Activated CD4-positive, alpha-beta T cell treated with anti-CD3 and anti-CD28 coated beads for 4 hours (primary cell): ENCODE measurements at regions not wholly inside any gene's neighbourhood (a gene's known extent, or its start where the extent isn't known, plus 50 kb on each side); places are given as distances from the start of the nearest gene placed in this dataset.

Source experiments
- DNase-seq, 2 donors: peaks; one replicate each; pipeline ENCODE4 v3.0.0-alpha.2; 2020

- no peak for DNase-seq
These were observed 708.5 kb downstream of the C12orf50 start for GRCh38 chr12:87320724-87321123.

DNA sequence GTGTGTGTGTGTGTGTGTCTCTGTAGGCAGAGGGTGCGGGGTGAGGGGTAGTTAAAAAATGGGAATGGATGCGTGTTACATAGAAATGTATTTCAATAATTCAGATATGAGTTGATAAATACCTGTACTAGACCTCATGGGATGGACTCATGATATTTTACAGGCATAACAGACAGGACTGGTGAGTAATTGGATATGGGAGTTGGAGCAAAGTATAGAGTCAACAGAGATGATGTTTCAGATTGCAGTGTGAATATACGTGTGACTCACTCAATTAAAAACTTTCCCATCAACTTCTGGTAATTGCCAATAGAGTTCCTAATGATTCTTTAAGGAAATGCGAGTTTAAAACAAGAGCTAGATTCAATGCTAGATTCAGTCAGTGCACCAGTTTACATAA lies 711.9 kb downstream of the C12orf50 start:
- no peak for DNase-seq

DNA sequence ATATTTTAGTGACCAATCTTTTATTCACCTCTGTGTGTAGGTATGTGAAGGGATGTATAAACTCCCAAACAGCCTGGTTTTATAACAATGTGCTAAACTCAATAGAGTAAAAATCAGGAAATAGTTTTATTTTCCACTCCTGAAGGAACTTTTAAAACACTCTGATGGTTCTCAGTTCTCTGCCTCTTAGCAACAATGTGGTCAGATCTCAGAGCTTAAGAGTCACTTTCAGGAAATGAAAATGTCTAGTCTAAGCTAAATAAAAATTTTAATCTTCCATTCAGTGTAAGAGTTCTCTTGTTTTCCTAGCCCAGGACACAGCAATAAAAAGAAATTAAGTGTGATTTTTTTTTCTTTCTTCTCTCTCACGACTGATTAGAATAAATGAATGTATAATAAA lies 718.0 kb downstream of the C12orf50 start:
- no peak for DNase-seq

DNA sequence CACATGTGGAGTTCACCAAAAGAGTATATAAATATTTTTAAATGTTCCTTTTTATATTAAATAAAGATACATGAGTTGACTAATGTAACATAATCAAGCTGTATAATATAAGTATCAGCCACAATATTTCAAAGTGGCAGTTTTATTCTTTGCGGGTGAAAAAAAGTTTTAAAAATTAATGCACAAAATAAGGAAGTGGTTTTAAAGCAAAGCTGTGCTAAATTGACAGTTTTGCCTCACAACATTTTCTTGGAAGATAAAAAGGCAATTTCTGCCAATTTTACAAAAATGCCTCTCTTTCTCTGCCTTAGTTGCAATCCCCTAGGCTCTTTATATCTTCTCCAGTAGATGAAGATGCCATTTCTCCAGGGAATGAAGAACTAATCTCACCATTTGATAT lies 719.1 kb downstream of the C12orf50 start:
- DNase-seq, result no peak

GRCh38 chr12:87305481-87305880 lies 723.7 kb downstream of the C12orf50 start:
- no peak for DNase-seq

GRCh38 chr12:87304406-87304805 lies 724.8 kb downstream of the C12orf50 start:
- no peak for DNase-seq

GRCh38 chr12:87303396-87304012 lies 725.7 kb downstream of the C12orf50 start:
- no peak for DNase-seq

DNA sequence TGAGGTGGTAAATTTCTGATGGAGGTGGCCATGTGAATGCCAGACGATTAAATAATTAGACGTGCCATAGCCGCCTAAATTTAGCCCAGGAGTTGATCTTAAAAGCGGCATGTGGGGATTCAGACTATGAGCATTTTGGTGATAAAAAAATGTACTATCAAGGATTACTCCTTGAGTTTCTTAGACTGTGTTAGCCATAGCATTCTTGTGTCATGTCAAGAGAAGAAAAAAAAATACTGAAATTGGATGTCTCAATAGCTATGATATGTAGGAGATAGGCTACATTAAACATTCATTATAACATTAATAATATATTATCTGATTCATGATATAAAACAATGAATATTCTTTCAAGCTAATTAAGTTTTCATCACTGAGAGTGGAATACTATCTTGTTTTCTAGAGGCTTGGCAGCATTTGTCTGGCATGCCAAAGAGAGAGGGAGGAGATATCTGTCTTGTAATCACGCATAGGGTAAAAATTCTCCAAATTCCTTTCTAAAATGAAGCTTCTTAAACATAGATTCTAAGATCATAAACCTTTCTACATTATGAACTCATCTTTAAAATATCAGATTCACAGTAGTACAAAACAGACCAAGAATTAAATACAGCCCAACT lies 727.0 kb downstream of the C12orf50 start:
- DNase-seq, result no peak

DNA sequence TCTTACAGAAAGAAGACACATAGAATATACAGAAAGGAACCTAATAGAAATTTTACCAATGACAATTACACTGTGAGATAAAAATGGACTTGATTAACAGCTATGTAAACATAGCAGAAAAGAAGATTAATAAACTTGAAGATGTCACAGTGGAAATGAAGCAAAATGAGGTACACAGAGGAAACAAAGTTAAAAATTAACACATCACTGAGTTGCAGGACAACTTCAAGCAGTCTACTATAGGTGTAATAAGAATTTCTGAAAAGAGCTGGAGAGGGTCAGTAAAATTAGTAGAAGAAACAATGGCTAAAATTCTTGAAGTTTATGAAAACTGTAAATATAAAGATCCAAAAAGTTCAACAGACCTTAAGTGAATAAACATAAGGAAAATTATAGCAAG lies 738.7 kb downstream of the C12orf50 start:
- DNase-seq, result no peak

DNA sequence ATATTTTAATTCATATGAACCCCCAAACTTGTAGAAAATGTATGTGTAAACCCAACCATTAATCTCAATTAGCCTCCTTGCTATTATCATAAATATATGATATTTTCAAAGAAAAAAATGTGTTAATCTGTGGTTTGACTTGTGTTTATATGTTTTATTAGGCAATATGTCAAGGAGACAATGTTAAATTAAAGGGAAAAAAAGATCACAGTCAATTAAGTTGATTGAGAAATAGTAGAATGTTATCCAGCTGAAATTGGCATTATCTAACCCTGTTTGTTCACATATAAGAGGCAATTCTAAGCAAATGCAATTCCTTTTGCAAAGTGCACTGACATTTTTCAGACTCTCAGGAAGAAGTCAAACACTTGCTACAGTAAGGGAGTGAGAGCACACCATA lies 745.3 kb downstream of the C12orf50 start:
- DNase-seq, result no peak

- DNase-seq, result no peak
These were observed 746.1 kb downstream of the C12orf50 start for GRCh38 chr12:87283111-87283510.

DNA sequence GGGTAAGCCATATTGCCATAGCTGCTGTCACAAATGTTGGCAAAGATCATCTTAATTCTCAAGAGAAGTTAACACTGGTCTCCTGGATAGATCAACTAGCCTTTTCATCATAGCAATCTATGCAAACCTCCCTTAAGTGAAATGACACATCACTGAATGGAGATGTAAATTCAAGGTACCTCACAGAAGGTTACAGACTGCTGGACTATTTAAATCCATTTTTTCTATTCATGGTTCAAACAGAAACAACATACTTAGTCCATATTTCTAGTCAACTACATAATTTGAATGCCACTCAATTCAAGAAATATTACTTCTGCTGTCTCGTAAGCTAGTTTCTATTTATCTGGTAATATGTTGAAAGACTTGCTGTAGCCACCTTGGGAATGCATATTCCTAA lies 748.3 kb downstream of the C12orf50 start:
- DNase-seq, result no peak

GRCh38 chr12:87280356-87280755 lies 748.8 kb downstream of the C12orf50 start:
- no peak for DNase-seq

DNA sequence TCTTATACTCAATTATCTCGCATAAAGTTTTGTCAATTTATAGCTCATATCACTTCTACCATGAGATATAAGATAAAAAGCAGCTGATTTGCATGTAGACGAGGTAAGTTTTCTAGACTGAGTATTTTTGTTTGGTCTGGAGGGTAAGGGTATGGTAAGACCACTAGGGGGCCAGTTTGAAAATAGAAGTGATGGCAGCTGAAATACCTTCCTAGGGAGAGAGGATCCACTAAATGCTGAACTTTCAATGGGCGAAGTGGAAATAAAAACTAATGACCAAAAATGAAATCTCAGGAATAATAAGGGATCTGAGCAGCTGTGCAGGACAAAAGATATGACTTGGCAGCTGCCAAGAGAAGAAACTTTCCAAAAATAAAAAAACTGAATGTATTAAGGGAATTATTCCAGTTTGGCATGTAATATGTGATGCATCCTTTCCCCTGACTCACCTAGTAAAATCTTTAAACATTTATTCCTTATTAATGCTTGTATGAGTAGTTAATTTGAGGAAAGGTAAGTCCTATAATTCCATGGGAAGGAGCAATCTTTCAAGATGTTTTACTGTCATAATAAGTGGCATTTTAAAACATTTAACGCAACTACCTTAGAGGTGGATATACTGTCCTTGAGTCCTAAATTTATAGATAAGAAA lies 754.5 kb downstream of the C12orf50 start:
- no peak for DNase-seq

DNA sequence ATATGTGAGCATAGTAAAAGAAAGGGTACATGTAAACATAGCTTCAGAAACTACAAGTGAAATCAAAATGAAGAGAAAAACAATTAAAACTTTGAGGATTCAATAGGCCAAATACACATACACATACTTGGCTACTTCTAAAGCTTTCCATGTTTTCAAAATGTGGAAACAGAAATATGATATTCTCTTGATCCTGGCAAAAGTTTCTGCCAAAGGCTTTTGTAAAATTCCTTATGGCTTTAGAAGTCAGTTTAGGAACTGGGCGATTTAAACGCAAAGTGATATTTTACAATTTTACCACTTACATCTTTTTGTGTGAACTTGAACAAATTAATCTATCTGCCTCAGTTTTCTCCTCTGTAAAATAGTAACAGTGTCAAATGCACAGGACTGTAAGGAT lies 756.4 kb downstream of the C12orf50 start:
- DNase-seq, result no peak

DNA sequence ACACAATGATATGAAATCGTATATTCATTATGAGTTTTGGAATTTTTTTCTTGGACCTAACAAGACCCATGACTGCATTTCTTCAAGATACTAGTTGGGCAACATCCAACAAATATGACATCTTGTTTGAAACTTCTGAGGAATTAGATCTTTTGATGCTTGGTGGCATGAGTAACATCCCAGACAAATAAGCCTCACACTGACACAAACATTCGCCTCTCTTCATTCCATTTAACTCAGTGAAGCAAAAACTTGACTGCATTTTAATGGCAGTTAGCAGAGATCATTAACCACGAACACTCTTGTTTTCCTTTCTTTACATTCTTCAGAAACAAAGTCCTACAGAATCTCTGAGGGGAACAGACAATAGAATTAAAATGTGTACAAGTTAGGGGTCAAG lies 758.3 kb downstream of the C12orf50 start:
- no peak for DNase-seq

DNA sequence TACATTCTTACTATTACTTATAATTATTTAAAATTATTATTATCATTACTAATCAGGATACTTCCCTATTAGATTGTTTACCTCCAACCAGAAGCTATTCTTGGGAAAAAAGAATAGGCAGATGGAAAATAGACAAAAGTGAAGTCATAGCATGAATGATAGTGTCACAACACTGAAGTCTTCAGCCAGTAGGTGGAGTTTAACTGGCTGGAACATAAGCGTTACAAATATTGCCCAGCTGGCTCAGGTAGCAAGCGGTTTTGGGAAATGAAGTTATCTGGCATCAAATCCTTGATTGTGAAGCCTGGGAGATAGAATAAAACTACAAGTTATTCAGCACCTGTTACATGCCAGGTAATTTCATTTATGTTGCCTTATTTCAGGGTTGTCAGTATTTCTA lies 762.9 kb downstream of the C12orf50 start:
- DNase-seq, result no peak

GRCh38 chr12:87259391-87259790 lies 769.8 kb downstream of the C12orf50 start:
- DNase-seq, result no peak

DNA sequence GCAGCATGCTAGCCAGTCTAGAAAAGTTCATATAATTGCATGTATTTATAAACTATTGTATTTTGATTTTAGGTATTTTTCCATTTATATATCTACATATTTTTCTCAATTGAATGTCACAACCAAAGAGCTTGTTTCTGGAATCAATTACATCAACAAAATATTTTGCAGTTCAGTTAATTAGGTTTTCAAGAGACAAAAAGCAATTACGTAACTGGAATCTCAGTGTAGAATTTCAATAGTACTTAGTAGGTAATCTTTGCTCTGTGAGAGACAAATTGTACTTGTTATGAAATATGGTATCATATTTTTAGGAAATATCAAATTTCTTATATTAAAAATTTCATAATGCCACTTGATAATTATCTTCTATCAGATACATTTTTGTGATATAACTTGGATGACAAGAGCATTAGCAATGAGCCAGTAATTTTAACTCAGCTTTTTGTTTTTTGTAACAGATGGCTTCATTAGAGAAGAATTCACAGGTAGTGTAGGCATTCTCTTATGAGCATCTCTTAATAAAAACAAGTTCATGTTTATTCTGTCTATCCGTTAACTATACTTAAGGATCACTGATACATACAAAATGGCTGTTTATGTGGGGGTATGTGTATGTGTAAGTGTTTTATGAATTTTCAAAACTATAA lies 774.7 kb downstream of the C12orf50 start:
- DNase-seq, result no peak

DNA sequence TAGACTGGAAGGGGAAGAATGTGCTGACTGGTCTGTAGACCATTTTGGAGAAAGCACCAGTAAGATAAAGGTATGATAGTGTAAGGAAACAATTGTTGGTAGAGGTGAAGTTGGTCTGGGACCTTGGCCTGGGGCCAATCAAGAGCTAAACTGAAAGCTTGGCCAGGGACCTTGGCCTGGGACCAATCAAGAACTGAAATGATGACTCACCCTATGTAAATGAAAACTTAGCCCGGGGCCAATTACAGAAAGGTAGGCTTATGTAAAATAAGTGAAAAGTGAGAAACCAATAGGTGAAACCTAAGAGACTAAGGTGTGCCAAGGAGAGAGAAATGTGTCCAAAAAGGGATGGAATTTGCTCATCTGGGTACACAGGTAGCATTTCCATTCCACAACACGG lies 776.0 kb downstream of the C12orf50 start:
- DNase-seq, result no peak

- DNase-seq, result no peak
These were observed 782.5 kb downstream of the C12orf50 start for GRCh38 chr12:87246726-87247125.

DNA sequence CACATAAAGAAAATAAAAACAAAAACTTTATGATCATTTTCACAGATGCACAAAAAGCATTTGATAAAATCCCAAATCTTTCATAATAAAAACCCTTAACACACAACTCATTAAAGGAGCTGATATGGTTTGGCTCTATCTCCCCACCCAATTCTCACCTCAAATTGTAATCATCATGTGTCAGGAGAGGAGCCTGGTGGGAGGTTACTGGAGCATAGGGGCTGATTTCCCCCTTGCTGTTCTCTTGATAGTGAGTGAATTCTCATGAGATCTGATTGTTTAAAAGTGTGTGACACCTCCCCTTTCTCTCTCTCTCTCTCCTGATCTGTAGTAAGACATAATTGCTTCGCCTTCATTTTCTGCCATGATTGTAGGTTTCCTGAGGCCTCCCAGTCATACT lies 790.7 kb downstream of the C12orf50 start:
- no peak for DNase-seq

GRCh38 chr12:87234898-87235297 lies 794.3 kb downstream of the C12orf50 start:
- DNase-seq, result no peak

GRCh38 chr12:87233671-87234070 lies 795.5 kb downstream of the C12orf50 start:
- DNase-seq, result no peak
